OCI-LY7 (cell line): ENCODE measurements at regions not wholly inside any gene's neighbourhood (a gene's known extent, or its start where the extent isn't known, plus 50 kb on each side); places are given as distances from the start of the nearest gene placed in this dataset.

ENCODE experiments used
- EZH2phosphoT487 ChIP-seq: fragments of 200-600 bp; sonication (generic); IDR thresholded peaks from 2 replicates; pipeline ENCODE4 v1.6.1; 2018; ENCODE audit warnings: low read depth, borderline replicate concordance, mild to moderate bottlenecking, mixed run types, antibody characterized with exemption, low read length, moderate library complexity, mixed read lengths
- TF ChIP-seq, protein P1 (sequence below): fragments of 200-600 bp; sonication (generic); conservative IDR thresholded peaks from 2 replicates; pipeline ENCODE4 v1.5.1; 2014; ENCODE audit warnings: mild to moderate bottlenecking, antibody characterized with exemption, low read length, moderate library complexity, mixed read lengths

DNA sequence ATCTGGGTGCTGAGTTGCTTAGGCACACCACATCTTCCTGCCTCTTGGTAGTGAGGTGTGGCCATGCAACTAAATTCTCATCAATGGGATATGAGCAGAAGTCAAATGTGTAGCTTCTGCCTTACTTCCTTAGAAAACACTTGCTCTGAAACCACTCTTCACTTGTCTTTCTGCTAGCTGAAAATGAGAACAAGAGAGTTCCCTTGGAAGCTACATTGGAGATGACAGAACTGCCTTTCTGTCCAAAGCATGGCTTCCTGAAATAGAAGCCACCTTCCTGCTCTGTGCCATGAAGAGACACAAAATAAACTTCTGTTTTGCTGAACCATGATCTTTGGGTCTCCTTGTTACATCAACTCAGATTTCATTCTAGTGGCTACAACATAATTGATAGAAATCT lies 659.9 kb downstream of the IRS1 start:
- TF ChIP-seq, protein P1, sequence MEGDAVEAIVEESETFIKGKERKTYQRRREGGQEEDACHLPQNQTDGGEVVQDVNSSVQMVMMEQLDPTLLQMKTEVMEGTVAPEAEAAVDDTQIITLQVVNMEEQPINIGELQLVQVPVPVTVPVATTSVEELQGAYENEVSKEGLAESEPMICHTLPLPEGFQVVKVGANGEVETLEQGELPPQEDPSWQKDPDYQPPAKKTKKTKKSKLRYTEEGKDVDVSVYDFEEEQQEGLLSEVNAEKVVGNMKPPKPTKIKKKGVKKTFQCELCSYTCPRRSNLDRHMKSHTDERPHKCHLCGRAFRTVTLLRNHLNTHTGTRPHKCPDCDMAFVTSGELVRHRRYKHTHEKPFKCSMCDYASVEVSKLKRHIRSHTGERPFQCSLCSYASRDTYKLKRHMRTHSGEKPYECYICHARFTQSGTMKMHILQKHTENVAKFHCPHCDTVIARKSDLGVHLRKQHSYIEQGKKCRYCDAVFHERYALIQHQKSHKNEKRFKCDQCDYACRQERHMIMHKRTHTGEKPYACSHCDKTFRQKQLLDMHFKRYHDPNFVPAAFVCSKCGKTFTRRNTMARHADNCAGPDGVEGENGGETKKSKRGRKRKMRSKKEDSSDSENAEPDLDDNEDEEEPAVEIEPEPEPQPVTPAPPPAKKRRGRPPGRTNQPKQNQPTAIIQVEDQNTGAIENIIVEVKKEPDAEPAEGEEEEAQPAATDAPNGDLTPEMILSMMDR: no peak
- TF ChIP-seq EZH2phosphoT487: no peak
